ENCODE measurements at regions not wholly inside any gene's neighbourhood (a gene's known extent, or its start where the extent isn't known, plus 50 kb on each side); places are given as distances from the start of the nearest gene placed in this dataset.

DNA sequence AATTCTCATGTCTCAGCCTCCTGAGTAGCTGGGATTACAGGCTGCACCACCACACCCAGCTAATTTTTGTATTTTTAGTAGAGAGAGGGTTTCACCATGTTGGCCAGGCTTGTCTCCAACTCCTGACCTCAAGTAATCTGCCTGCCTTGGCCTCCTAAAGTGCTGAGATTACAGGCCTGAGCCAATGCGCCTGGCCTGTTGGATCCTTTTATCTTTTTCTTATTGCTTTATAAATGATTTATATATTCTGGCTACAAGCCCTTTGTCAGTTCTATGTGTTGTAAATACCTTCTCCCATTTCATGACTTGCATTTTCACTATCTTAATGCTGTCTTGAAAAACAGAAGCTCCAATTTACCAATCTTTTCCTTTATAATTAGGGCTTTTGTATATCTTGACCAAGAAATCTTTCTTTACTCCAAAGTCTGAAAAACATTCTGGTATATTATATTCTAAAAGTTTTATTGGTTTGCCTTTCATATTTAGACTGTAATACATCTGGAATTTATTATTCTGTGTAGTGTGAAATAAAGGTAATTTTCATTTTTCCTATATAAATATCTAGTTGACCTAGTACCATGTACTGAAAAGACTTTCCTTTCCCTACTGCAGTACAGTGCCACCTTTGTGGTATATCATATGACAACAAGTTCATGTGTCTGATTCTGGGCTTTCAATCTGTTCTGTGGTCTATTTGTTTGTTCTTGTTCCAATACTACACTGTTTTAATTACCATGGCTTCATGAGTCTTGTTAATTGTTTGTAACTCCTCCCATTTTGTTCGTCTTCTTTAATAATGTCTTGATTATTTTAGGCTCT is 52.9 kb upstream of the RNU6-1 start:
- Histone ChIP-seq H3K56ac (ENCODE audit: low read length) (no peak overlapping the region), H3K27ac (ENCODE audit: low read depth, low read length) (no peak overlapping the region), H3K23ac (ENCODE audit: low read length) (no peak overlapping the region), H3K18ac (ENCODE audit: low read length) (no peak overlapping the region), H3K4ac (ENCODE audit: low read depth, low read length) (no peak overlapping the region), H4K8ac (ENCODE audit: low read depth, low read length) (no peak overlapping the region), H3K4me3 (ENCODE audit: low read length) (no peak overlapping the region), H3K4me2 (ENCODE audit: low read length) (no peak overlapping the region), H4K5ac (ENCODE audit: low read length) (no peak overlapping the region), H2BK5ac (ENCODE audit: low read length) (no peak overlapping the region), H3K36me3 (ENCODE audit: control insufficient read depth, insufficient read depth, low read length) (no peaks in the 10 kb centered on the region), H2AK5ac (ENCODE audit: low read length) (no peak overlapping the region), H3K79me2 (ENCODE audit: control insufficient read depth, insufficient read depth, low read length) (no peaks in the 10 kb centered on the region), H2BK120ac (ENCODE audit: low read depth, low read length) (no peak overlapping the region), H3K4me1 (ENCODE audit: control insufficient read depth, low read depth, low read length) (no peaks in the 10 kb centered on the region), H3K79me1 (ENCODE audit: low read length) (no peaks in the 10 kb centered on the region), H3K9ac (ENCODE audit: low read length) (no peak overlapping the region), H3K27me3 (ENCODE audit: insufficient read depth, low read length, poor library complexity) (no peaks in the 10 kb centered on the region), H2BK15ac (replicated peaks; ENCODE audit: low read depth) (no peak overlapping the region)
- WGBS (ENCODE audit: extremely low coverage, insufficient coverage, low lambda C conversion rate): no CpG with 5 or more reads among the region's 2 CpGs
- no peak for DNase-seq

DNA sequence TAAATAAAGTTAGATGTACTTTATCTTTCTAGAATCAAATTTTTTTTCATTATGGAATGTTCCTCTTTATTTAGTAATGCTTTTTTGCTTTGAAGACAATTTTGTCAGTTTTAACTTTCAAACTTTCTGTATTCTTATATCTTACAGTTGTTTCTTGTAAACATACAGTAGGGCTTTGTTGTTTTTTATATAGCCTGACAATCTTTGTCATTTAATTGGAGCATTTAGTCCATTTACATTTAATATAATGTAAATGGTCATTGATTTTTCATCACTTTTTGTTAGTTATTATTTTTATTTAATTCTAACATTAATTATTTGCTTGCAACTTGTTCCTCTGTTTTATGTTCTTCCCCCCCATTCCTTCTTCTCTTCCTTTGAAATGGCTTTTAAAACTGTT is 55.4 kb upstream of the RNU6-1 start:
- Histone ChIP-seq H3K4me3 (ENCODE audit: low read length) (no peak overlapping the region), H3K4ac (ENCODE audit: low read depth, low read length) (no peak overlapping the region), H4K5ac (ENCODE audit: low read length) (no peak overlapping the region), H3K79me1 (ENCODE audit: low read length) (no peaks in the 10 kb centered on the region), H3K56ac (ENCODE audit: low read length) (no peak overlapping the region), H3K18ac (ENCODE audit: low read length) (no peak overlapping the region), H2BK120ac (ENCODE audit: low read depth, low read length) (no peak overlapping the region), H3K23ac (ENCODE audit: low read length) (no peak overlapping the region), H3K27ac (ENCODE audit: low read depth, low read length) (no peak overlapping the region), H3K9ac (ENCODE audit: low read length) (no peak overlapping the region), H3K36me3 (ENCODE audit: control insufficient read depth, insufficient read depth, low read length) (no peaks in the 10 kb centered on the region), H3K4me1 (ENCODE audit: control insufficient read depth, low read depth, low read length) (no peaks in the 10 kb centered on the region), H3K27me3 (ENCODE audit: insufficient read depth, low read length, poor library complexity) (no peaks in the 10 kb centered on the region), H2BK15ac (replicated peaks; ENCODE audit: low read depth) (no peak overlapping the region), H3K4me2 (ENCODE audit: low read length) (no peak overlapping the region), H3K79me2 (ENCODE audit: control insufficient read depth, insufficient read depth, low read length) (no peaks in the 10 kb centered on the region), H4K8ac (ENCODE audit: low read depth, low read length) (no peak overlapping the region), H2BK5ac (ENCODE audit: low read length) (no peak overlapping the region), H2AK5ac (ENCODE audit: low read length) (no peak overlapping the region)
- no peak for DNase-seq

DNA sequence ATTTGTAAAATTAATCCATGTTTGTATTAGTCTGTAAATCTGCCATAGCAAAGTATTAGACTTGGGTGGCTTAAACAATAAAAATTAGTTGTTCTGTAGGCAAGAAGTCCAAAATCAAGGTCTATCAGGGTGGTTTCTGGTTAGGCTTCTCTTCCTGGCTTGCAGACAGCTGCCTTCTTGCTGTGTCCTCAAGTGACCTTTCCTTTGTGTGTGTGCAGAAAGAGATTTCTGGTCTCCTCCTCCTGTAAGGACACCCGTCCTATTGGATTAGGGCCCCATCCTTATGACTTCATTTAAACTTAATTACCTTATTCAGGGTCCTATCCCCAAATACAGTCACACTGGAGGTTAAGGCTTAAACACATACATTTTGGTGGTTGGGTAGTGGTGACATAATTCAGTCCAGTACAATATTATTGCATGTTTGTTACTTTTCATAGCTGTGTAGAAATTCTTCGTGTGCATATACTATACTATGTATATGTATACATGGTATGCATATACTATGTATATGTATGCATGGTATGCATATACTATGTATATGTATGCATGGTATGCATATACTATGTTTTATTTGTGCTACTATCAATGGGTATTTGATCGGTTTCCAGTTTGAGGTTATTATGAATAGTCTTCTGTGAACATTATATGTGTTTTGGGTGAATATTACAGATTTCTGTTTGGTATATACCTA is 57.9 kb upstream of the RNU6-1 start:
- no peak overlapping the region for H3K18ac ChIP-seq (ENCODE audit: low read length)
- H3K23ac ChIP-seq (ENCODE audit: low read length): no peak overlapping the region
- no peak overlapping the region for H2BK120ac ChIP-seq (ENCODE audit: low read depth, low read length)
- WGBS (ENCODE audit: extremely low coverage, insufficient coverage, low lambda C conversion rate): no CpG with 5 or more reads among the region's 3 CpGs
- no peaks in the 10 kb centered on the region for H3K79me1 ChIP-seq (ENCODE audit: low read length)
- H3K4ac ChIP-seq (ENCODE audit: low read depth, low read length): no peak overlapping the region
- no peak overlapping the region for H4K8ac ChIP-seq (ENCODE audit: low read depth, low read length)
- H3K4me2 ChIP-seq (ENCODE audit: low read length): no peak overlapping the region
- H2BK5ac ChIP-seq (ENCODE audit: low read length): no peak overlapping the region
- H3K4me1 ChIP-seq (ENCODE audit: control insufficient read depth, low read depth, low read length): no peaks in the 10 kb centered on the region
- DNase-seq: no peak
- no peak overlapping the region for H3K4me3 ChIP-seq (ENCODE audit: low read length)
- H2AK5ac ChIP-seq (ENCODE audit: low read length): no peak overlapping the region
- no peaks in the 10 kb centered on the region for H3K27me3 ChIP-seq (ENCODE audit: insufficient read depth, low read length, poor library complexity)
- no peak overlapping the region for H3K56ac ChIP-seq (ENCODE audit: low read length)
- no peaks in the 10 kb centered on the region for H3K79me2 ChIP-seq (ENCODE audit: control insufficient read depth, insufficient read depth, low read length)
- H3K36me3 ChIP-seq (ENCODE audit: control insufficient read depth, insufficient read depth, low read length): no peaks in the 10 kb centered on the region
- no peak overlapping the region for H4K5ac ChIP-seq (ENCODE audit: low read length)
- H2BK15ac ChIP-seq (replicated peaks; ENCODE audit: low read depth): no peak overlapping the region
- H3K9ac ChIP-seq (ENCODE audit: low read length): no peak overlapping the region
- no peak overlapping the region for H3K27ac ChIP-seq (ENCODE audit: low read depth, low read length)

DNA sequence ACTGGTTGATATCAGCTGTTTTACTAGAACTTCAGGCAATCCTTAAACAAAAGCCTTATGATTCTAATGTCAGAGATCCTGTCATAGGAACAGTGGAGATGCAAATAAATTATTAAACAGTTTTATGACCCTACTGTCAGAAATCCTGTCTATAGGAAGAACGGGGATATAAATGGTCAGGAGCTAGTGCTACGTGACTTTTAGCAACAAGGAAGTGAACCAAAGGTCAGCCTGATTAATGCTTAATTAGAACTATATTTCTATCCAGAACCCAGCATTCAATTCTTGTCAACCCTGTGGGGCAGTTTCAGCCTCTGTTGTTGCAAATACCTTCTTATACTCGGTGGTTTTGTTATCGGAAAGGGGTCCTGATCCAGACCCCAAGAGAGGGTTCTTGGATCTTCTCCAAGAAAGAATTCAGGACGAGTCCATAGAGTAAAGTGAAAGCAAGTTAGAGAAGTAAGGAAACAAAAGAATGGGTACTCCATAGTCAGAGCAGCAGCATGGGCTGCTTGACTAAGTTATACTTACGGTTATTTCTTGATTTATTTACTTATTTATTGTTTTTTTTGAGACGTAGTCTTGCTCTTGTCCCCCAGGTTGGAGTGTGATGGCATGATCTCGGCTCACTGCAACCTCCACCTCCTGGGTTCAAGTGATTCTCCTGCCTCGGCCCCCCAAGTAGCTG is 59.9 kb upstream of the RNU6-1 start:
- H2BK5ac ChIP-seq (ENCODE audit: low read length): no peak overlapping the region
- H3K27ac ChIP-seq (ENCODE audit: low read depth, low read length): no peak overlapping the region
- no peak for DNase-seq
- no peak overlapping the region for H4K5ac ChIP-seq (ENCODE audit: low read length)
- H3K79me2 ChIP-seq (ENCODE audit: control insufficient read depth, insufficient read depth, low read length): no peaks in the 10 kb centered on the region
- H3K79me1 ChIP-seq (ENCODE audit: low read length): no peaks in the 10 kb centered on the region
- no peak overlapping the region for H2BK120ac ChIP-seq (ENCODE audit: low read depth, low read length)
- no peak overlapping the region for H3K4me2 ChIP-seq (ENCODE audit: low read length)
- H3K9ac ChIP-seq (ENCODE audit: low read length): no peak overlapping the region
- no peak overlapping the region for H3K18ac ChIP-seq (ENCODE audit: low read length)
- H3K36me3 ChIP-seq (ENCODE audit: control insufficient read depth, insufficient read depth, low read length): no peaks in the 10 kb centered on the region
- WGBS (ENCODE audit: extremely low coverage, insufficient coverage, low lambda C conversion rate): no CpG with 5 or more reads among the region's 9 CpGs
- H3K4me1 ChIP-seq (ENCODE audit: control insufficient read depth, low read depth, low read length): no peaks in the 10 kb centered on the region
- no peak overlapping the region for H2BK15ac ChIP-seq (replicated peaks; ENCODE audit: low read depth)
- no peak overlapping the region for H3K4me3 ChIP-seq (ENCODE audit: low read length)
- no peak overlapping the region for H4K8ac ChIP-seq (ENCODE audit: low read depth, low read length)
- H3K27me3 ChIP-seq (ENCODE audit: insufficient read depth, low read length, poor library complexity): no peaks in the 10 kb centered on the region
- H3K23ac ChIP-seq (ENCODE audit: low read length): no peak overlapping the region
- no peak overlapping the region for H2AK5ac ChIP-seq (ENCODE audit: low read length)
- no peak overlapping the region for H3K4ac ChIP-seq (ENCODE audit: low read depth, low read length)
- no peak overlapping the region for H3K56ac ChIP-seq (ENCODE audit: low read length)

DNA sequence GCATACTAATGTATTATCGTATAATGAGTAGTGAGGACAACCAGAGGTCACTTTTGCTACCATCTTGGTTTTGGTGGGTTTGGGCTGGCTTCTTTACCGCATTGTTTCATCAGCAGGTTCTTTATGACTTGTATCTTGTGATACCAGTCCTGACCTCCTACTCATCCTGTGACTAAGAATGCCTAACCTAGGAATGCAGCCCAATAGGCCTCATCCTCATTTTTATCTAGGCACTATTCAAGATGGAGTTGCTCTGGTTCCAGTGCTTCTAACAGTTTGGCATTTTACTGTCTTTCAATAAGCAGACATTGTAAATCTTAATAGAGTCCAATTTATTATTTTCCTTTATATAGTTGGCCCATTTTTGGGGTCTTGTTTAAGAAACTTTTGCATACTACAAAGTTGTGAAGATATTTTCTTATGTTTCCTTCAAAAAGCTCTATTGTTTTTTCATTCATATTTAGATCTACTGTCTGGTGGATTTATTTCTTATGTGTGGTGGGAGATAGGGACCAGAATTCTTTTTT is 60.8 kb upstream of the RNU6-1 start:
- Histone ChIP-seq H3K4me1 (ENCODE audit: control insufficient read depth, low read depth, low read length) (no peaks in the 10 kb centered on the region), H2AK5ac (ENCODE audit: low read length) (no peak overlapping the region), H4K8ac (ENCODE audit: low read depth, low read length) (no peak overlapping the region), H3K23ac (ENCODE audit: low read length) (no peak overlapping the region), H2BK5ac (ENCODE audit: low read length) (no peak overlapping the region), H4K5ac (ENCODE audit: low read length) (no peak overlapping the region), H3K36me3 (ENCODE audit: control insufficient read depth, insufficient read depth, low read length) (no peaks in the 10 kb centered on the region), H3K56ac (ENCODE audit: low read length) (no peak overlapping the region), H3K79me2 (ENCODE audit: control insufficient read depth, insufficient read depth, low read length) (no peaks in the 10 kb centered on the region), H2BK15ac (replicated peaks; ENCODE audit: low read depth) (no peak overlapping the region), H3K79me1 (ENCODE audit: low read length) (no peaks in the 10 kb centered on the region), H3K27ac (ENCODE audit: low read depth, low read length) (no peak overlapping the region), H3K27me3 (ENCODE audit: insufficient read depth, low read length, poor library complexity) (no peaks in the 10 kb centered on the region), H2BK120ac (ENCODE audit: low read depth, low read length) (no peak overlapping the region), H3K18ac (ENCODE audit: low read length) (no peak overlapping the region), H3K4ac (ENCODE audit: low read depth, low read length) (no peak overlapping the region), H3K9ac (ENCODE audit: low read length) (no peak overlapping the region), H3K4me3 (ENCODE audit: low read length) (no peak overlapping the region), H3K4me2 (ENCODE audit: low read length) (no peak overlapping the region)
- DNase-seq: no peak
- WGBS (ENCODE audit: extremely low coverage, insufficient coverage, low lambda C conversion rate): no CpG with 5 or more reads among the region's 2 CpGs

Measured in mesendoderm (in vitro differentiated cells).